WERI-Rb-1 (cell line): ENCODE measurements at regions not wholly inside any gene's neighbourhood (a gene's known extent, or its start where the extent isn't known, plus 50 kb on each side); places are given as distances from the start of the nearest gene placed in this dataset.

Source experiments
- DNase-seq: peaks from one replicate; pipeline ENCODE4 v3.0.0-alpha.2; 2020
- H3K27ac ChIP-seq: fragments of 250-450 bp; sonication (Bioruptor Pico); 2 replicates; pipeline ENCODE4 v1.5.1; 2020; ENCODE audit warnings: mild to moderate bottlenecking, moderate library complexity
- H3K27me3 ChIP-seq: fragments of 250-450 bp; sonication (Bioruptor Pico); 2 replicates; pipeline ENCODE4 v1.5.1; 2021; ENCODE audit warnings: mild to moderate bottlenecking, low read depth, moderate library complexity; ENCODE audit not compliant: insufficient read depth, severe bottlenecking
- H3K36me3 ChIP-seq: fragments of 250-450 bp; sonication (Bioruptor Pico); 2 replicates; pipeline ENCODE4 v1.5.1; 2020; ENCODE audit warnings: mild to moderate bottlenecking, moderate library complexity
- H3K4me3 ChIP-seq: 2 replicates; pipeline ENCODE4 v1.5.1; 2011; ENCODE audit warnings: low read depth, mild to moderate bottlenecking, control low read depth, low read length
- H3K9me3 ChIP-seq: fragments of 250-450 bp; sonication (Bioruptor Pico); 2 replicates; pipeline ENCODE4 v1.5.1; 2021; ENCODE audit warnings: mild to moderate bottlenecking, moderate library complexity; ENCODE audit not compliant: severe bottlenecking
- TF ChIP-seq, protein P1 (sequence below): IDR thresholded peaks from 2 replicates; pipeline ENCODE4 v1.5.1; 2011; ENCODE audit warnings: low read depth, mild to moderate bottlenecking, control low read depth, inconsistent platforms, low read length

DNA sequence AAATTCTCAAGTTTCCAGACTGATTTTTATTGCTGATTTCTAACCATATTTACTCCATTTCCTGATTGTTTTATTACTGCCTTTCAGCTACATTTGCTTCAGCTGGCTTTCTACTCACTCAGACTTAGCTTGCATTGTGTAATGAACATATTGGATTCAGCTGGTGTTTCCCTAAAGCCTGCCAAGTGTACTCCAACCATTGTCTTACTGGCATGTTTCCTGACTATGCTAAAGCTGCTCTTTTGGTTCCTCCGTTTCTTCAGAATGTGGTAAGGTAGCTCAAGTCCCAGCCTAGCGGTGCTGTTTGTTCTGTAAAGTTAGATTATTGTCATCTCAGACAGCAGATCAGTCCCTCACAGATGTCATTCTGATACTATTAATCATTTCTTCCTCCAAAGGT lies 53.1 kb upstream of the GLRA2 start:
- Histone ChIP-seq H3K36me3 (no peaks in the 10 kb centered on the region), H3K4me3 (no peak overlapping the region), H3K9me3 (no peaks in the 10 kb centered on the region), H3K27ac (no peak overlapping the region), H3K27me3 (peaks cover 27% of the 10 kb centered on the region)
- TF ChIP-seq, protein P1, sequence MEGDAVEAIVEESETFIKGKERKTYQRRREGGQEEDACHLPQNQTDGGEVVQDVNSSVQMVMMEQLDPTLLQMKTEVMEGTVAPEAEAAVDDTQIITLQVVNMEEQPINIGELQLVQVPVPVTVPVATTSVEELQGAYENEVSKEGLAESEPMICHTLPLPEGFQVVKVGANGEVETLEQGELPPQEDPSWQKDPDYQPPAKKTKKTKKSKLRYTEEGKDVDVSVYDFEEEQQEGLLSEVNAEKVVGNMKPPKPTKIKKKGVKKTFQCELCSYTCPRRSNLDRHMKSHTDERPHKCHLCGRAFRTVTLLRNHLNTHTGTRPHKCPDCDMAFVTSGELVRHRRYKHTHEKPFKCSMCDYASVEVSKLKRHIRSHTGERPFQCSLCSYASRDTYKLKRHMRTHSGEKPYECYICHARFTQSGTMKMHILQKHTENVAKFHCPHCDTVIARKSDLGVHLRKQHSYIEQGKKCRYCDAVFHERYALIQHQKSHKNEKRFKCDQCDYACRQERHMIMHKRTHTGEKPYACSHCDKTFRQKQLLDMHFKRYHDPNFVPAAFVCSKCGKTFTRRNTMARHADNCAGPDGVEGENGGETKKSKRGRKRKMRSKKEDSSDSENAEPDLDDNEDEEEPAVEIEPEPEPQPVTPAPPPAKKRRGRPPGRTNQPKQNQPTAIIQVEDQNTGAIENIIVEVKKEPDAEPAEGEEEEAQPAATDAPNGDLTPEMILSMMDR = no peak
- no peak for DNase-seq

DNA sequence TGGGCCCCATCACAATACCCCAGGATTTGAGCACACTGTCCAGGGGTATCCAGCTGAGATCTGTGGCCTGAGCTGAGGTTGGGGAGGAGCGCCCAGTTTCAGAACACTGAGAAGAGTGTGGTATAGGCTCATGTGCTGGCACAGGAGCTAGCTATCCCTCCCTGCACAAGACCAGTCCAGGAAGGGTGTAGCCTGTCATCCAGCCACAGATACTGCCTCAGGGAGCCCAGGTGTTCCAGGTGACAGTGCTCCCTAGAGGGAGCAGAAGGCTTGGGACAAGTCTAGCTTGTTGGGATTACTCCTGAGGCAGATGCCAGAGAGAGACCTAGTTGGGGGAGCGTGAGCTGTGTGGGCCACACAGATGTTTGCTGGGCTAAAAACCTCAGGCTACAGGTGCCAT lies 79.6 kb upstream of the GLRA2 start:
- Histone ChIP-seq H3K27ac (no peak overlapping the region), H3K27me3 (peaks cover 21% of the 10 kb centered on the region), H3K36me3 (no peaks in the 10 kb centered on the region), H3K9me3 (no peaks in the 10 kb centered on the region), H3K4me3 (no peak overlapping the region)
- TF ChIP-seq, protein P1 = no peak
- DNase-seq = no peak

DNA sequence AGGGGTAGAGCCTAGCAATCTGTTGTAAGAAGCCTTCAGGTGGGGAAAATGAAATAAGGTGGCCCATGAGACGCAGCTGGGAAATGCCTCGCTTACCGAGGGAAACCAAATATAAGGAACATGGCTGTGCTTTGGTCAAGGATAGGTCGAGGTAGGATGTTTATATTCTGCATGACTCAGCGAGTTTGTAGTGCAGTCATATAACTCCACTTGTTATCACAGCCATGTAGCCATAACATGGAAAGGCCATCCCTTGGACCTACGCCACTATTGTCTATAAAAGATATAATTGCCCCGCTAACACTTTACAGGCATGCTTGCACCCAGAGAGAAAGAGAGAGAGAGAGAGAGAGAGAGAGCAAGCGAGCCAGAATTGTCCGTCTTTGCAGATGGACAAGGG lies 80.9 kb upstream of the GLRA2 start:
- Histone ChIP-seq H3K27ac (no peak overlapping the region), H3K4me3 (no peak overlapping the region), H3K36me3 (no peaks in the 10 kb centered on the region), H3K9me3 (no peaks in the 10 kb centered on the region), H3K27me3 (peaks cover 27% of the 10 kb centered on the region)
- DNase-seq = no peak
- TF ChIP-seq, protein P1 = no peak

DNA sequence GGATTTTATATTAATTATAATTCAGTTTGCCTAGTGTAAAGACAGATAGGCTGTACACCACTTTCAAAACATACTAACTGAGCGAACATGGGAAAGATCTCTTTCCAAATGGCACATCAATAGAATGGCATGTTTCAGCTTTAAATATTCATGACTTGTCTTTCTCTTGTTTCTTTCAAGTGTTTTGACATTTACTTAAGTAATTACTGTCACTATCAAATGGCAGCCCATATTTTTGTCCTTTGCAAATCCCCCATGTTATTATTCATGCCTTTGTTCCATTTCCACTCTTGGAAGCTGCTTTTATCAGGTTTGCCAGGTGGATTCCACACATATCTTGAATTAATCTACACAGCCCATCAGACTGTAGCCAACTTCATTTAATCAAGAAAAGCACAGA lies 89.2 kb upstream of the GLRA2 start:
- Histone ChIP-seq H3K4me3 (no peak overlapping the region), H3K27ac (no peak overlapping the region), H3K27me3 (peaks cover 28% of the 10 kb centered on the region), H3K9me3 (no peaks in the 10 kb centered on the region), H3K36me3 (no peaks in the 10 kb centered on the region)
- no peak for DNase-seq
- TF ChIP-seq, protein P1 = no peak

DNA sequence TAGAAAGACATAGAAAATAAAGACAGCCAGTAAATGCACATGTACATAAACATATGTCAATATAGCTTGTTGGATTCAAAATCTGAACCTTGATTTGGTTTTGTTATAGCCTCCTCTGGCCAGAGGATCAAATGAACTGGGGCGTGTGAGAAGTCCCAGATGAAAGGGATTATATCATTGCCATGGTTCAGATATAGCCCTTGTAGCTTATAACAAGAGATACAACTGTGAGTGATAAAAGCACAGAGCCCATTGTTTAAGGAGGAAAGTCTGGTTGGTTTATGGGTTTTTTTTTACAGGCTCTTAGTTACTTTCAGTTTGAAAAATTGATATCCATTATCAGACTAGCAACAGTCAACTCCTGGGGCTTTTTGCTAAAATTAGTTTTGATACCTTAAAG lies 101.7 kb upstream of the GLRA2 start:
- no peaks in the 10 kb centered on the region for H3K36me3 ChIP-seq
- H3K27ac ChIP-seq = no peak overlapping the region
- H3K9me3 ChIP-seq = no peaks in the 10 kb centered on the region
- H3K4me3 ChIP-seq = no peak overlapping the region
- H3K27me3 ChIP-seq = peaks cover 36% of the 10 kb centered on the region
- TF ChIP-seq, protein P1 = no peak
- DNase-seq = no peak

DNA sequence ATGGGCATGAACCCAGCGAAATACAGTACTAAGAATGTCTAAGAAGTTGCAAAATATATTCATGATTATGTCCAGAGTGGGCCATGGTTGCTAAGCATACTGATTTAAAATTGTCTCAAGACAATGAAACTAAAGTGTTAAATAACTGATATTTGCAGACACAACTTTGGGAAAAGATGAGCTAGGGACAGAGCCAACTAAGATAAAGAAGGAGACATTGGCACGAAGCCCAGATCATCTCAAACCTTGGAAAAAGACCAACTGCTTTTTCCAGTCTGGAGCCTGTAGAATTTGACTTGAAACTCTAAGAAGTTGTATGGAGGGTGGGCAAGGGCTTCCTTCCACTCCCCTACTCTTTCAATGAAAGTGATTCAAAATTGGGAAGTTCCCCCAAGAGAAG lies 108.5 kb upstream of the GLRA2 start:
- Histone ChIP-seq H3K36me3 (no peaks in the 10 kb centered on the region), H3K27ac (no peak overlapping the region), H3K27me3 (peaks cover 27% of the 10 kb centered on the region), H3K4me3 (no peak overlapping the region), H3K9me3 (no peaks in the 10 kb centered on the region)
- no peak for DNase-seq
- TF ChIP-seq, protein P1 = no peak
